ENCODE measurements at regions not wholly inside any gene's neighbourhood (a gene's known extent, or its start where the extent isn't known, plus 50 kb on each side); places are given as distances from the start of the nearest gene placed in this dataset.
"Not testable (repeated sequence)": the region's sequence is repeated elsewhere in the genome, so short reads cannot be mapped to it uniquely, and the experiment has no call there.

- Mint-ChIP-seq H3K27me3 (ENCODE audit: low read depth in 3 of 3) (no peaks in the 10 kb centered on the region), H3K4me1 (no peaks in the 10 kb centered on the region), H3K27ac (no peak overlapping the region), H3K4me3 (no peak overlapping the region), H3K36me3 (no peaks in the 10 kb centered on the region), H3K9me3 (peaks cover 3 to 47% (median 23%) of the 10 kb centered on the region in 6 donors)
- no peak for DNase-seq
Observed at GRCh38 chr13:54415753-54416366, 1387.2 kb downstream of the OLFM4 start.

- peaks cover 4 to 54% (median 33%) of the 10 kb centered on the region in 6 donors for H3K9me3 Mint-ChIP-seq
- not testable (repeated sequence) for H3K36me3 Mint-ChIP-seq; H3K4me3 Mint-ChIP-seq; H3K4me1 Mint-ChIP-seq; DNase-seq; H3K27ac Mint-ChIP-seq; H3K27me3 Mint-ChIP-seq (ENCODE audit: low read depth in 3 of 3)
Observed at GRCh38 chr13:54422946-54423345, 1394.3 kb downstream of the OLFM4 start.

- H3K4me3 Mint-ChIP-seq, result no peak overlapping the region
- no peak overlapping the region for H3K27ac Mint-ChIP-seq
- H3K27me3 Mint-ChIP-seq (ENCODE audit: low read depth in 3 of 3), result peaks cover 0 to 6% (median 0%) of the 10 kb centered on the region in 3 donors
- H3K4me1 Mint-ChIP-seq, result no peaks in the 10 kb centered on the region
- H3K9me3 Mint-ChIP-seq, result peaks cover 4 to 53% (median 35%) of the 10 kb centered on the region in 6 donors
- DNase-seq, result no peak
- H3K36me3 Mint-ChIP-seq, result no peaks in the 10 kb centered on the region
Observed at GRCh38 chr13:54424344-54424743, 1395.7 kb downstream of the OLFM4 start.

GRCh38 chr13:54433493-54434206, 1405.0 kb downstream of the OLFM4 start:
- Mint-ChIP-seq H3K27me3 (ENCODE audit: low read depth in 3 of 3) (no peaks in the 10 kb centered on the region), H3K4me1 (no peaks in the 10 kb centered on the region), H3K4me3 (no peak overlapping the region), H3K36me3 (no peaks in the 10 kb centered on the region), H3K27ac (no peak overlapping the region), H3K9me3 (peaks cover 7 to 55% (median 28%) of the 10 kb centered on the region in 6 donors)
- no peak for DNase-seq

GRCh38 chr13:54440853-54441400, 1412.3 kb downstream of the OLFM4 start:
- peaks cover 5 to 48% (median 26%) of the 10 kb centered on the region in 6 donors for H3K9me3 Mint-ChIP-seq
- H3K36me3 Mint-ChIP-seq; H3K4me3 Mint-ChIP-seq; H3K27me3 Mint-ChIP-seq (ENCODE audit: low read depth in 3 of 3); DNase-seq; H3K4me1 Mint-ChIP-seq; H3K27ac Mint-ChIP-seq: not testable (repeated sequence)

- peaks cover 0 to 4% (median 0%) of the 10 kb centered on the region in 3 donors for H3K36me3 Mint-ChIP-seq
- no peaks in the 10 kb centered on the region for H3K4me1 Mint-ChIP-seq
- DNase-seq, result no peak
- H3K4me3 Mint-ChIP-seq, result no peak overlapping the region
- no peaks in the 10 kb centered on the region for H3K27me3 Mint-ChIP-seq (ENCODE audit: low read depth in 3 of 3)
- H3K27ac Mint-ChIP-seq, result no peak overlapping the region
- H3K9me3 Mint-ChIP-seq, result peaks cover 8 to 44% (median 15%) of the 10 kb centered on the region in 6 donors
Observed at GRCh38 chr13:54445453-54445852, 1416.8 kb downstream of the OLFM4 start.

GRCh38 chr13:54445865-54446264, 1417.3 kb downstream of the OLFM4 start:
- Mint-ChIP-seq H3K36me3 (peaks cover 0 to 4% (median 0%) of the 10 kb centered on the region in 3 donors), H3K27ac (no peak overlapping the region), H3K27me3 (ENCODE audit: low read depth in 3 of 3) (no peaks in the 10 kb centered on the region), H3K4me3 (no peak overlapping the region), H3K4me1 (no peaks in the 10 kb centered on the region), H3K9me3 (peaks cover 9 to 48% (median 17%) of the 10 kb centered on the region in 6 donors)
- no peak for DNase-seq

GRCh38 chr13:54449922-54450321, 1421.3 kb downstream of the OLFM4 start:
- H3K27me3 Mint-ChIP-seq (ENCODE audit: low read depth in 3 of 3), result no peaks in the 10 kb centered on the region
- H3K4me1 Mint-ChIP-seq, result no peaks in the 10 kb centered on the region
- H3K9me3 Mint-ChIP-seq, result peaks cover 6 to 54% (median 26%) of the 10 kb centered on the region in 6 donors
- H3K27ac Mint-ChIP-seq, result no peak overlapping the region
- no peak for DNase-seq
- H3K36me3 Mint-ChIP-seq, result no peaks in the 10 kb centered on the region
- no peak overlapping the region for H3K4me3 Mint-ChIP-seq

- no peak overlapping the region for H3K4me3 Mint-ChIP-seq
- no peaks in the 10 kb centered on the region for H3K4me1 Mint-ChIP-seq
- peaks cover 0 to 1% (median 0%) of the 10 kb centered on the region in 3 donors for H3K27me3 Mint-ChIP-seq (ENCODE audit: low read depth in 3 of 3)
- DNase-seq, result no peak
- H3K9me3 Mint-ChIP-seq, result peaks cover 5 to 66% (median 27%) of the 10 kb centered on the region in 6 donors
- peaks cover 0 to 3% (median 0%) of the 10 kb centered on the region in 3 donors for H3K36me3 Mint-ChIP-seq
- H3K27ac Mint-ChIP-seq, result no peak overlapping the region
Observed at GRCh38 chr13:54484166-54484565, 1455.6 kb downstream of the OLFM4 start.

GRCh38 chr13:54486421-54487166, 1458.0 kb downstream of the OLFM4 start:
- Mint-ChIP-seq H3K27ac (no peak overlapping the region), H3K9me3 (peaks cover 7 to 73% (median 38%) of the 10 kb centered on the region in 6 donors), H3K4me1 (no peaks in the 10 kb centered on the region), H3K4me3 (no peak overlapping the region), H3K36me3 (peaks cover 0 to 3% (median 0%) of the 10 kb centered on the region in 3 donors), H3K27me3 (ENCODE audit: low read depth in 3 of 3) (peaks cover 0 to 1% (median 0%) of the 10 kb centered on the region in 3 donors)
- DNase-seq, result no peak

- no peak for DNase-seq
- Mint-ChIP-seq H3K36me3 (peaks cover 0 to 3% (median 0%) of the 10 kb centered on the region in 3 donors), H3K9me3 (peaks cover 7 to 60% (median 38%) of the 10 kb centered on the region in 6 donors)
Observed at GRCh38 chr13:54489359-54489758, 1460.7 kb downstream of the OLFM4 start.

GRCh38 chr13:54492995-54493394, 1464.4 kb downstream of the OLFM4 start:
- Mint-ChIP-seq H3K27me3 (ENCODE audit: low read depth in 3 of 3) (no peaks in the 10 kb centered on the region), H3K9me3 (peaks cover 10 to 63% (median 33%) of the 10 kb centered on the region in 6 donors), H3K4me1 (no peaks in the 10 kb centered on the region), H3K36me3 (no peaks in the 10 kb centered on the region), H3K4me3 (no peak overlapping the region), H3K27ac (no peak overlapping the region)
- no peak for DNase-seq

More at GRCh38 chr13:54489359-54489758, 1460.7 kb downstream of the OLFM4 start:
- H3K4me1 Mint-ChIP-seq, result no peaks in the 10 kb centered on the region
- peaks cover 0 to 1% (median 0%) of the 10 kb centered on the region in 3 donors for H3K27me3 Mint-ChIP-seq (ENCODE audit: low read depth in 3 of 3)
- H3K27ac Mint-ChIP-seq, result no peak overlapping the region
- H3K4me3 Mint-ChIP-seq, result no peak overlapping the region

GRCh38 chr13:54511366-54511765, 1482.8 kb downstream of the OLFM4 start:
- peaks cover 0 to 3% (median 0%) of the 10 kb centered on the region in 3 donors for H3K36me3 Mint-ChIP-seq
- H3K4me1 Mint-ChIP-seq, result no peaks in the 10 kb centered on the region
- no peak overlapping the region for H3K4me3 Mint-ChIP-seq
- peaks cover 9 to 39% (median 22%) of the 10 kb centered on the region in 6 donors for H3K9me3 Mint-ChIP-seq
- no peak overlapping the region for H3K27ac Mint-ChIP-seq
- H3K27me3 Mint-ChIP-seq (ENCODE audit: low read depth in 3 of 3), result no peaks in the 10 kb centered on the region
- no peak for DNase-seq

All from immature natural killer cell (primary cell).